Ovary (tissue), 7 donors: ENCODE measurements at regions not wholly inside any gene's neighbourhood (a gene's known extent, or its start where the extent isn't known, plus 50 kb on each side); places are given as distances from the start of the nearest gene placed in this dataset.

ENCODE experiments used
- DNase-seq, 5 donors: peaks; one replicate each; pipeline ENCODE4 v3.0.0-alpha.2; 2019 to 2020
- H3K27ac ChIP-seq, 2 donors: fragments of 200-600 bp; one replicate each; pipeline versions ENCODE4 v1.5.1 to v1.8.0; 2019 to 2022
- H3K27me3 ChIP-seq: fragments of 200-600 bp; one replicate; pipeline ENCODE4 v1.8.0; 2022
- H3K36me3 ChIP-seq: fragments of 200-600 bp; sonication (generic); one replicate; pipeline ENCODE4 v1.5.1; 2019
- H3K4me1 ChIP-seq: one replicate; pipeline ENCODE4 v1.8.1; 2013; ENCODE audit warnings: mild to moderate bottlenecking, moderate library complexity; ENCODE audit not compliant: insufficient read depth
- H3K4me3 ChIP-seq: fragments of 200-600 bp; sonication (generic); one replicate; pipeline ENCODE4 v1.5.1; 2017
- H3K9me3 ChIP-seq, 2 donors: fragments of 200-600 bp in 1 of 2; sonication (generic) in 1 of 2; one replicate each; pipeline versions ENCODE4 v1.5.1 to v1.8.1; 2013 to 2019; ENCODE audit warnings: mild to moderate bottlenecking in 1 of 2, moderate library complexity in 1 of 2
- EP300 ChIP-seq: sonication (generic); formaldehyde crosslinking; IDR thresholded peaks from one replicate; pipeline ENCODE4 v1.6.1; 2017; ENCODE audit warnings: antibody characterized with exemption
- POLR2A ChIP-seq: fragments of 450-650 bp; IDR thresholded peaks from one replicate; pipeline ENCODE4 v1.6.1; 2017; ENCODE audit warnings: antibody characterized with exemption, mild to moderate bottlenecking, moderate library complexity
- WGBS, 3 donors: extraction: QIAGEN DNeasy Blood & Tissue Kit in 1 of 3; methylation state at CpG; one replicate each; pipeline versions ENCODE4 v1.1.5 to v1.1.7; 2013 to 2017; 5-methylcytosine and 5-hydroxymethylcytosine counted together
- intact Hi-C, 4 donors: fragments of 100-400 bp; cut with DNase I; formaldehyde crosslinking; loops; one replicate each; pipeline versions ENCODE4 v1.11.0 to v1.15.1; 2022 to 2023
- TF ChIP-seq, protein P1 (sequence below), 3 donors: fragments of 450-650 bp in 2 of 3; fragments of 200-600 bp in 1 of 3; IDR thresholded peaks; one replicate each; pipeline versions ENCODE4 v1.5.1 to v1.8.0; 2016 to 2022; ENCODE audit warnings: antibody characterized with exemption in 3 of 3, mild to moderate bottlenecking in 1 of 3
- donor health status: DM: no; HTN: no; CAD: no; lungs with moderate emphysema.
- donor health status: DM: no; HTN: no; CAD: no.
- donor health status: Bipolar disorder and iron deficiency.
- donor health status: DM: no; HTN: no; CAD: no.
- donor health status: DM: yes; HTN: yes; CAD: no.

DNA sequence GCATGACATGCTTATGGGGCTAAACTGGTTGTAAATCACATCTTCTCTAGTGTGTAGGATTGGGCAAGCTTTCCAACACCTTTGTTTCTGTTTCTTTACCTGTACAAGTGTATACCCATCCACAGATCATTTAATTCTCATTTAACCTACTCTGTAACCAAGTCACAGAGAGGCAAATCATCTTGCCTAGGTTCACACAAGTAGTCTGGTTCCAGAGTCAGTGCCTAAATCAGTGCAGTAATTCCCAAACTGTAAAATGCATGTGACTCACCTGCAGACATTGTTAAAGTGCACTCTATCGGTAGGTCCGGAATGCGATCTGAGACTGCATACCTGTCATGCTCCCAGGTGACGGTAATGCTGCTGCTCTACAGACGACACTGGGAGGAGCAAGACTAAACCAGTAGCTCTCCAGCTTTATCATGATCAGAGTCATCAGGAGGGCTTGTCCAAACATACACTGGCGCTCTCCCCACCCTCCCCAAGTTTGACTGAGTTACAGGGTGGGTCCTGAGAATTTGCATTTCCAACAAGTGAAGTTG lies 107.9 kb upstream of the FREM1 start:
- H3K27ac ChIP-seq: no peak overlapping the region
- TF ChIP-seq, protein P1, sequence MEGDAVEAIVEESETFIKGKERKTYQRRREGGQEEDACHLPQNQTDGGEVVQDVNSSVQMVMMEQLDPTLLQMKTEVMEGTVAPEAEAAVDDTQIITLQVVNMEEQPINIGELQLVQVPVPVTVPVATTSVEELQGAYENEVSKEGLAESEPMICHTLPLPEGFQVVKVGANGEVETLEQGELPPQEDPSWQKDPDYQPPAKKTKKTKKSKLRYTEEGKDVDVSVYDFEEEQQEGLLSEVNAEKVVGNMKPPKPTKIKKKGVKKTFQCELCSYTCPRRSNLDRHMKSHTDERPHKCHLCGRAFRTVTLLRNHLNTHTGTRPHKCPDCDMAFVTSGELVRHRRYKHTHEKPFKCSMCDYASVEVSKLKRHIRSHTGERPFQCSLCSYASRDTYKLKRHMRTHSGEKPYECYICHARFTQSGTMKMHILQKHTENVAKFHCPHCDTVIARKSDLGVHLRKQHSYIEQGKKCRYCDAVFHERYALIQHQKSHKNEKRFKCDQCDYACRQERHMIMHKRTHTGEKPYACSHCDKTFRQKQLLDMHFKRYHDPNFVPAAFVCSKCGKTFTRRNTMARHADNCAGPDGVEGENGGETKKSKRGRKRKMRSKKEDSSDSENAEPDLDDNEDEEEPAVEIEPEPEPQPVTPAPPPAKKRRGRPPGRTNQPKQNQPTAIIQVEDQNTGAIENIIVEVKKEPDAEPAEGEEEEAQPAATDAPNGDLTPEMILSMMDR (IDR thresholded peaks at IDR 0.05): no peak
- TF ChIP-seq EP300: no peak
- no peak for TF ChIP-seq POLR2A
- H3K27me3 ChIP-seq: no peaks in the 10 kb centered on the region
- no peaks in the 10 kb centered on the region for H3K4me1 ChIP-seq
- H3K36me3 ChIP-seq: no peaks in the 10 kb centered on the region
- DNase-seq: no peak
- H3K4me3 ChIP-seq: no peak overlapping the region
- intact Hi-C loops: no loop called here
- no peaks in the 10 kb centered on the region for H3K9me3 ChIP-seq
- 95 to 97% (median 95%) methylated on average over 6 of the region's 6 CpGs for WGBS, 3 donors

DNA sequence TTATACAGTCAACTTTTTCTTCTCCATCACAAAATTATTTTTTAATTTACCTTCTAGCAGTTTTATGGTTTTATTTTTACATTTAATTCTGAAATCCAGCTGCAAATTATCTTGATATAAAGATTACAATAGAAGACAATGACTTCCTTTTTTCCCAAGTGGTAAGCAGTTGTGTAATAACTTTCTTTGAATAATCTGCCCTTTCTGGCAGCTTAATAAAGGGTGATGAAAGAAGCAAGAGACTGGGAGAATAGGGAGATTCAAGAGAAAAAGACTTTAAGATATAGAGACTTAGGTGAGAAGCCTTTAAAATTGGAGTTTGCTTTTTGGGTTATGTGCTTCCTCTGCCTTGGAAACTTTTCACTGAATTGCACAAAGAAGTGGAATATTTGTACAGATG lies 100.4 kb upstream of the FREM1 start:
- Histone ChIP-seq H3K4me3 (no peak overlapping the region), H3K36me3 (no peaks in the 10 kb centered on the region), H3K27ac (no peak overlapping the region), H3K27me3 (no peaks in the 10 kb centered on the region), H3K4me1 (no peaks in the 10 kb centered on the region), H3K9me3 (no peaks in the 10 kb centered on the region)
- no peak for DNase-seq
- intact Hi-C loops: loop anchor here in 1 of 4 donors (2.0 kb wide), 1 partner anchor 18 kb away; no protein-coding TSS in a partner anchor
- TF ChIP-seq, protein P1 (IDR thresholded peaks at IDR 0.05): no peak

DNA sequence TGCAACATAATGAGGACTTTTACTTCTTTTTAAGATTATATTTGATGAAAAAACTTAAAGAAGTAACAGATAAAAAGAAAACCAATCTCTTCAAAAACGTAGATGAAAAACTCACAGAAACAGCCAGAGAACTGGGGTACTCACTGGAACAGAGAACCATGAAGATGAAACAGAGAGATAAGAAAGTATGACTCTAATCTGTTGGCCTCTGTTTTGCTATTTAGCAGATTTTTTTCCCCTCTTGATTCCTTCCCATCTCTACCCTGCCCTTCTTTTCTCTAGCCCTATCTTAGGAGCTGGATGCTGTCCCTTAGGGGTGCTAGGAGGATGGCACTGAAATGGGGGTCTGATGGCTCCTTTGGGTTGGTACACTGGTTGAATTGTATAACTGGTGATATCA lies 97.5 kb upstream of the FREM1 start:
- no peak overlapping the region for H3K4me3 ChIP-seq
- no peaks in the 10 kb centered on the region for H3K27me3 ChIP-seq
- DNase-seq: no peak
- no peaks in the 10 kb centered on the region for H3K36me3 ChIP-seq
- intact Hi-C loops: no loop called here
- 82 to 88% (median 83%) methylated on average over 1 of the region's 1 CpG for WGBS, 3 donors
- TF ChIP-seq EP300 (no peak), POLR2A (no peak)
- TF ChIP-seq, protein P1 (IDR thresholded peaks at IDR 0.05): no peak
- no peaks in the 10 kb centered on the region for H3K9me3 ChIP-seq
- H3K27ac ChIP-seq: no peak overlapping the region
- H3K4me1 ChIP-seq: peaks cover 3% of the 10 kb centered on the region

DNA sequence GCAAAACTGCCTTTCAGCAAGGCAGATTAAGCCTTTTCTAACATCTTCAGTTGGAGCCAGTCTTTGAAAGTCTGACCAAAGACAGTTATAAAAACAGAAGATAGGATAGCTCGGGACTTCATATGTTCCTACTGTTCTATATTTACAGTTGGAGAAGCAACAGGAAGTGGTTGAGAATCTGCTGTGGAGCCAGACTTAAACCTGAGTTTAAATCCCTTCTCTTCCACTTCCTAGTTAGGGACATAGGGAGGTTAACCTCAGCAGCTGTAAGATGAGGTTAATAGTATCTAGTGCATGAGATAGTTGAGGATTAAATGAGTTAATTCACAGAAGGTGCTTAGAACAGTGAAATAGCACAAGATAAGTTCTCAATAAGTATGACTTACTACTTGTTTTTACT lies 84.5 kb upstream of the FREM1 start:
- Histone ChIP-seq H3K27ac (no peak overlapping the region), H3K9me3 (no peaks in the 10 kb centered on the region), H3K36me3 (no peaks in the 10 kb centered on the region), H3K4me3 (no peak overlapping the region), H3K27me3 (no peaks in the 10 kb centered on the region), H3K4me1 (peaks cover 4% of the 10 kb centered on the region)
- 16 to 28% (median 18%) methylated on average over 1 of the region's 1 CpG for WGBS, 3 donors
- DNase-seq: no peak
- TF ChIP-seq POLR2A: no peak
- TF ChIP-seq, protein P1 (IDR thresholded peaks at IDR 0.05): no peak
- no peak for TF ChIP-seq EP300
- intact Hi-C loops: no loop called here
